HG03025 (cell line): ENCODE measurements at regions not wholly inside any gene's neighbourhood (a gene's known extent, or its start where the extent isn't known, plus 50 kb on each side); places are given as distances from the start of the nearest gene placed in this dataset.
"Not testable (repeated sequence)": the region's sequence is repeated elsewhere in the genome, so short reads cannot be mapped to it uniquely, and the experiment has no call there.

ENCODE experiments used
- ATAC-seq: cut with Tn5 transposase; IDR thresholded peaks from one replicate; pipeline ENCODE4 v1.9.1; 2021; ENCODE audit warnings: mild to moderate bottlenecking, moderate library complexity; ENCODE audit not compliant: unreplicated experiment, low FRiP score

DNA sequence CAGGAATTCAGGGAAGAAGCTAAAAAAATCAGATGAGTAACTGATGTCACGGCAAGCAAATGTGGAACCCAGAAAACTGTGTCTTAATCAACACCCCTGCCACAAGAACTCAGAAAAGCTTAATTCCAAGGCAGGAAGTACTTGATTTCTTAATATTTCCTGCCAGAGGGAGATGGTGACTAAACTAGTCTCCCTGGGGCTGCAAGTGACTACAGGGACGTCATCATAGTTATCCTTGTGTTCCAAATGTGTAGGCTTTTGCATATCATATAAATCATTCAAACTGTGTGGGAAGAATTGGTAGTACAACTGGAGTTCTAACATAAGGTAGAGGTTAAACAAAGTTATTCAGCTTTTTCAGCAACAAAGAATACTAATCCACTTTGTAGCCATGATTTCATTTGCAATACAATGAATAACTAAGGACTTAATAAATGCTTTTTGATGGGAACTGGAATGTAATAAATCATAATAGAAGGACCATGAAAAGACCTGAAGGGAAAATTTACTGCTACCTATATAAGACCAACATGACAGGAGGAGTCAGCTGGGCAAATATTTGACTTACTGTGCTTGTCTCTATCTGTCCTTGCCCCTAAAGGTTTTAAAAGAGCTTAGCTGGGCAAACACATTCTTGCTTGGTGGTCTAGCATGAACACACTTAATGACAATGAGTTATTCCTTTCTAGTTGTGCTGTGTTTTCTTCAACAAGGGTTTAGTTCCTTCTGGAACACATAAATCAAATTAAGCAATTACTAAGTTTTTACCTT is 76.0 kb upstream of the NECTIN3 start:
- no peak for ATAC-seq

GRCh38 chr3:110998766-110999165 is 72.8 kb upstream of the NECTIN3 start:
- ATAC-seq = not testable (repeated sequence)

GRCh38 chr3:111006485-111006884 is 65.1 kb upstream of the NECTIN3 start:
- ATAC-seq = not testable (repeated sequence)

GRCh38 chr3:111012388-111013248 is 59.0 kb upstream of the NECTIN3 start:
- no peak for ATAC-seq
